B cell (primary cell): ENCODE measurements at regions not wholly inside any gene's neighbourhood (a gene's known extent, or its start where the extent isn't known, plus 50 kb on each side); places are given as distances from the start of the nearest gene placed in this dataset.

Experiments used
- EZH2 ChIP-seq: IDR thresholded peaks from 2 replicates; pipeline ENCODE4 v1.6.1; 2012; ENCODE audit warnings: borderline replicate concordance, low read depth, mild to moderate bottlenecking, moderate library complexity, low read length; ENCODE audit not compliant: insufficient read depth, poor library complexity, severe bottlenecking
- TF ChIP-seq, protein P1 (sequence below): fragments of 200-600 bp; IDR thresholded peaks from one replicate; pipeline ENCODE4 v1.8.0; 2022; ENCODE audit warnings: antibody characterized with exemption, mild to moderate bottlenecking

DNA sequence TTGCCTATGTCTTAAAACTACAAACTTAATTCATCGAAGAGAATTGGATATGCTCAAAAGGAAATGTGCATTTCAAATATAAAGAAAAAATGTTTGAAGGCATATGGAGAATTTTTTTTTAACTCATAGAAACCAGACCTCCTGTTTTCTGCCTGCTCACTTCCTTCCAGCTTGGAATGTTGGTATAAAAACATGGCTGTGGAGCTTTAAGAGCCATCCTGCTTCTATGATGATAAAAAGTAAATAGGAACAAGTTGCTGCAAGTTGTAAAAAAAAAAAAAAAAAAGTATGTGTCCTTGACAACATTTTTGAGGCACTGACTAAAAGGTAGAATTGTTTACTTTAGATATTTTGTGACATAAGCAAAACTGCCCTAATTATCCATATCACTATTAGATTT lies 1230.7 kb downstream of the PCDH9 start:
- TF ChIP-seq, protein P1, sequence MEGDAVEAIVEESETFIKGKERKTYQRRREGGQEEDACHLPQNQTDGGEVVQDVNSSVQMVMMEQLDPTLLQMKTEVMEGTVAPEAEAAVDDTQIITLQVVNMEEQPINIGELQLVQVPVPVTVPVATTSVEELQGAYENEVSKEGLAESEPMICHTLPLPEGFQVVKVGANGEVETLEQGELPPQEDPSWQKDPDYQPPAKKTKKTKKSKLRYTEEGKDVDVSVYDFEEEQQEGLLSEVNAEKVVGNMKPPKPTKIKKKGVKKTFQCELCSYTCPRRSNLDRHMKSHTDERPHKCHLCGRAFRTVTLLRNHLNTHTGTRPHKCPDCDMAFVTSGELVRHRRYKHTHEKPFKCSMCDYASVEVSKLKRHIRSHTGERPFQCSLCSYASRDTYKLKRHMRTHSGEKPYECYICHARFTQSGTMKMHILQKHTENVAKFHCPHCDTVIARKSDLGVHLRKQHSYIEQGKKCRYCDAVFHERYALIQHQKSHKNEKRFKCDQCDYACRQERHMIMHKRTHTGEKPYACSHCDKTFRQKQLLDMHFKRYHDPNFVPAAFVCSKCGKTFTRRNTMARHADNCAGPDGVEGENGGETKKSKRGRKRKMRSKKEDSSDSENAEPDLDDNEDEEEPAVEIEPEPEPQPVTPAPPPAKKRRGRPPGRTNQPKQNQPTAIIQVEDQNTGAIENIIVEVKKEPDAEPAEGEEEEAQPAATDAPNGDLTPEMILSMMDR = no peak
- TF ChIP-seq EZH2 = no peak
